22Rv1 (cell line): ENCODE measurements at regions not wholly inside any gene's neighbourhood (a gene's known extent, or its start where the extent isn't known, plus 50 kb on each side); places are given as distances from the start of the nearest gene placed in this dataset.

ENCODE experiments used
- H3K27ac ChIP-seq: fragments of 450-650 bp; 2 replicates; pipeline ENCODE4 v1.5.1; 2017
- CTCF ChIP-seq: fragments of 450-650 bp; IDR thresholded peaks from 2 replicates; pipeline ENCODE4 v1.5.1; 2017; ENCODE audit warnings: mild to moderate bottlenecking
- ZFX ChIP-seq: fragments of 450-650 bp; IDR thresholded peaks from 2 replicates; pipeline ENCODE4 v1.6.1; 2017; ENCODE audit warnings: antibody characterized with exemption, borderline replicate concordance

- no peak overlapping the region for H3K27ac ChIP-seq
- TF ChIP-seq CTCF (no peak), ZFX (no peak)
Observed at GRCh38 chr10:44012921-44013320, 364.2 kb upstream of the ZNF32 start.

- no peak overlapping the region for H3K27ac ChIP-seq
Observed at GRCh38 chr10:44011603-44011981, 362.9 kb upstream of the ZNF32 start.

DNA sequence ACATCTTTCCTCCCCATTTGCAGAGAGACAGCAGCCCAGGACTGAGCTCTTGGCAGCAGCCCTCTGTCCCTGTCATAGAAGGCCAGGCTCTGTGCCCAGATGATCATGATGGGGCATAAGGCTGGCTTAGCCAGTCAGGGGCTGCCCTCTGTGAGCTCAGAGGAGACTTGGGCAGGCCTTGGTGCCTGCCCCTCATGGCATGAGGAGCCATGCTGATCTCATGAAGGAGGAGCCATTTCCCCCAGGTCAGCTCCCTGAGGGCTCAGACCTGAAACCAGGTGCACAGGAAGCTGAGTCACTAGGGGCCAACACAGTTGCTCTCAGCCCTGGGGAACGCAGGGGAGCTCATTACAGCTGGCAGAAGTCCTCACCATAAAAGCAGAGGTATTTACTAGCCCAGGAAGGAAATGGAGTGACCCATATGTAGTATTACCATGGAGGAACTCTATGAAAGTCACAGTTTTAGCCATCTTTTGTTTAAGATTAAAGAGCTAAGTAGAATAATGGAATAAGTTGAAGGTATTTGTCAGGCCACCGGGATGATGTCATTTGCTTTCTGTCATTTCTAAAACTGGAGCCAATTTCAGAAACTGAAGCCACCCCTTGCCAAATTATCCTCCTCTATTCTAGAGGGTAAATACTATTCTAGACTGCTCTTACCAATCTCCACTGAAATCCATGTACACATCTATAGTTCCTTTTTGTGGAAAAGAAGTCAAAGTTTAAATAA lies 362.4 kb upstream of the ZNF32 start:
- H3K27ac ChIP-seq = no peak overlapping the region
- TF ChIP-seq CTCF (no peak), ZFX (no peak)

More at GRCh38 chr10:44011603-44011981, 362.9 kb upstream of the ZNF32 start:
- TF ChIP-seq CTCF = no peak
- no peak for TF ChIP-seq ZFX

DNA sequence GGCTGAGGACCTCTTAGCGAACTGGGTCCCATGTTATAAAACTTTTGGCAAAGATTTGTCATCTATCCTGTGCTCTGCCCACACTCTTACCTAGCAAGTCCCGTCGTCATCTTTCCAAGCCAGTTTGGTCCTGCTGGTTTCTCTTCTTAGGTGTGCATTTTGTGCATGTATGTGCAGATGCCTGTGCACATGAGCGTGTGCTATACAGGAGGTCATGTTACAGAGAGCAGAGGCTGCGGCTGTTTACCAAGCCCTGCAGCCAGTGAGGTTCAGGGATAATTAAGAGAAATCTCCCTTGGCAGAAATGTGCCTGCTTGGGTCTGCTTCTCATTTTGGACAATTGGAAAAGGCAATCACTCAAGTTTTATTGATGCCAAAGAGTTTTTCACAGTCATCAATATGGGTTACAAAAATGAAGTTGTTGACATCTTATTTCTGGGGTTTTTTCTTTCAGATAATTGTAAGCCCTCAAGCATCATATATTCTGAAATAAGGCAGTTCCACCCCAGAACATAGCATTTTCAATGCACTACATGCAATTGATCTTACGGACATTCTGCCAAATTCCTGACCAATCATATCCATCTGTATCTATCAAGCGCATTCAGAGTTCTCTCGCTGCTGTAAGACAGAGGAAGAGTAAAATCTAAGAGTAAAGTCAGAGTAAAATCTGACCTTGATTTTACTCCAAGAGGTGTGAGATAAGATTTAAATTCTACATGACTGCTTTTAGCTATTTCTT lies 361.4 kb upstream of the ZNF32 start:
- TF ChIP-seq ZFX (no peak), CTCF (no peak)
- no peak overlapping the region for H3K27ac ChIP-seq

DNA sequence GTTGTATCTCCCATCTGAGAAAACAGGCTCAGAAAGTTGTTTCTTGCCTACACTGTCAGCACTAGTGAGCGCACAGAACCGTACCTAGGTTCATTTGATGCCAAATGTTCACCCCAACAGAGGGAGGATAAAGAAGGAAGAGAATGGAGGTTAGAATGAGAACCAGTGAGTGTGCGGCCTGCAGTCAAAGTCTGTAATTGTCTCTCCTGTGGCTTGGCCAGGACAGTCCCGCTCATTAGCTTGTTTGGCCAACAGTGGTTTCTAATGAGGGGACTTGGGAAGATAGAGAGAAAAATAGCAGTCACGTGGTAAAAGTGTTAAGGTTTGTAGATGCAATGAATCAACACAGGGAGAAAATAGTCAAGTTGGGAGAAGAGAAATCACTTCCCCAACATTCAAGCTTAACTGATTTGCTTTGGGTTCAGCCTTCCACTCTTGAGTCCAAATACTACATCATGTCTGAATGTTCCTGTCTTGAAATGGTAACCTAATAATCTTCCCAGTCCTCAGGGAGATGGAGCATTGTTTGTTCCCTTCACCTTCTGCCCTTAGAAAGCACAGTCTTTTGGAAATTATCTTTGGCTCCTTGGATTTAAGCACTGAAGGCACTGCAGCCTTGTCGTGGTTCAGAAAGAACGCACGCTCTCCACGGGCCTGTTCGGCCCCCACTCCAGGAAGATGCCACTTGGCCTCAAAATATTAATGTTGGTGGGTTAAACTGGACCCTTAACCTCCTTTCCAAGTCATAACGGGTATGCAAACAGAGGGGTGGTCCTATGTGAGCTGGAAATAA lies 360.4 kb upstream of the ZNF32 start:
- H3K27ac ChIP-seq = no peak overlapping the region
- no peak for TF ChIP-seq ZFX
- TF ChIP-seq CTCF = no peak

GRCh38 chr10:44008270-44008916 lies 359.7 kb upstream of the ZNF32 start:
- TF ChIP-seq ZFX (no peak), CTCF (no peak)
- no peak overlapping the region for H3K27ac ChIP-seq
